ENCODE measurements at regions not wholly inside any gene's neighbourhood (a gene's known extent, or its start where the extent isn't known, plus 50 kb on each side); places are given as distances from the start of the nearest gene placed in this dataset.

DNA sequence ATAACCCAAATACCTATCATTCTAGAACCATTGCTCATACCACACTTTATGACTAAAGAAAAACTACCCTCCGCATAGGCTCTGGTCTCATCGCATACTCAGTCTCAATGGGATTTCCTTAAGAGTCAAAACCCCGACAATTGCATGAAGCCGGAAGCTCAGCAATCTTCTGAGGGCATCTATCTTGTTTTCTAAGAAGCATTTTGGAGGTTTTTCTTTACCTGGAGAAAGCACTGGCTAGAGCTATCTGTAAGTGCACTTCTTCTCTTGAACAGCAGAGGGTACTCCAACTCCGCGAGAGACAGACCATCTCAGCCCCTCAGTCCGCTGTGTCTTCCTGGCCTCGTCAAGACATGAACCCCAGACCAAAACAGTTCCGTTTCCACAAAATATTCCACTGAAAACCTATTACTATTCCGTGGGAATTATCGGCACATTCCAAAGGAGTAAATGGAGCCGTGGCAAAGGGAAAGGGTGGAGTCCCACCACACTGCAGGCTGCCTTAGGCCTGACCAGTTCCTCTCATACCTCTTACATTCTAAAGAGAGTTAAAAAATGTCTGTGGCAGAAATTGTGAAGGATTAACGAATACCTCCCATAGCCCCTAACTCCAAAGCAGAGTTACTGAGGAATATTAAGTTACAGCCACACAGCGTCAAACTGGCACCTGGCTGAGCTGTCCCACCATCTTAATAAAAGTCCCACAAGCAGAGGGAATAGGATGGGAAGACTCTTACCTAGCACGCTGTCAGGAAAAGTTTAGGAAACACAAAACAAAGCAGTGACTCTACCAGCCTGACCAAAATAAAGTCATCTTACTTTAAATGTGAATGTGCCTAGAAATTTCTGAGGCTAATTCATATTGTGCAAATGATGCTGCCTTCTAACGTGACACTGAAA, 325.6 kb upstream of the VRK2 start:
- no peak overlapping the region for H3K9ac ChIP-seq (ENCODE audit: insufficient read depth, low read depth, low read length)
- no peaks in the 10 kb centered on the region for H3K27me3 ChIP-seq (ENCODE audit: control insufficient read depth in 1 of 2, insufficient read depth in 2 of 2, low read length in 2 of 2)
- H3K79me2 ChIP-seq (ENCODE audit: insufficient read depth, low read length), result no peaks in the 10 kb centered on the region
- no TSS peak for BruUV-seq (replicated peaks)
- intact Hi-C loops (cut with micrococcal nuclease; ENCODE audit: unreplicated experiment) (loop anchor here (1.0 to 2.0 kb wide), 2 partner anchors 727 to 1462 kb away; no protein-coding TSS in a partner anchor), in situ Hi-C loops (cut with HindIII; ENCODE audit: extremely low pct_ligation_motif_present, low pct_unique_long_range_greater_than_20kb) (no loop called here)
- ChIA-PET POLR2A (no interaction called here), CTCF (ENCODE audit: low intra/inter-chr PET ratio, low total read pairs) (no interaction called here)
- H3K9me3 ChIP-seq (ENCODE audit: low read length), result no peaks in the 10 kb centered on the region
- 12% methylated on average over 16 of the region's 16 CpGs for WGBS (ENCODE audit: low lambda C conversion rate)
- peak overlapping the region; percentile 39 for H2AFZ ChIP-seq (ENCODE audit: low read length)
- FAIRE-seq (peak; percentile 89), ATAC-seq (peak; percentile 100), DNase-seq (ENCODE audit: low spot score) (peak; percentile 56)
- no peak overlapping the region for H3K27ac ChIP-seq (ENCODE audit: extremely low read length, insufficient read depth, low read length)
- H3K4me3 ChIP-seq (replicated peaks in 1 of 3; ENCODE audit: insufficient read depth in 1 of 3, low read depth in 2 of 3, low read length in 3 of 3), result peak overlapping the region in 1 of 3 experiments; percentile 19; a peak in 1 of 6 replicates
- H3K36me3 ChIP-seq (replicated peaks in 1 of 2; ENCODE audit: control insufficient read depth in 1 of 2, insufficient read depth in 2 of 2, low read length in 2 of 2), result no peaks in the 10 kb centered on the region
- no peaks in the 10 kb centered on the region for H4K20me1 ChIP-seq (ENCODE audit: insufficient read depth, low read length)
- peak overlapping the region; percentile 65 for H3K4me2 ChIP-seq (ENCODE audit: low read depth, low read length)
- no peaks in the 10 kb centered on the region for H3K4me1 ChIP-seq (ENCODE audit: insufficient read depth, low read length)
- TF ChIP-seq ZNF501 (CRISPR knock-in tag; IDR thresholded peaks at IDR 0.05) (0 out of 2 replicates have a peak, but pooled peaks have one; percentile 41), ZNF703 (CRISPR knock-in tag; IDR thresholded peaks at IDR 0.05; ENCODE audit: borderline replicate concordance) (no peak), PHF20 (CRISPR knock-in tag; IDR thresholded peaks at IDR 0.05) (no peak), ZNF607 (CRISPR knock-in tag; IDR thresholded peaks at IDR 0.05; ENCODE audit: borderline replicate concordance) (no peak), IRF2 (CRISPR knock-in tag; IDR thresholded peaks at IDR 0.05) (no peak), RAD21 (CRISPR knock-in tag; IDR thresholded peaks at IDR 0.05) (peak; percentile 53), ZNF10 (CRISPR knock-in tag; IDR thresholded peaks at IDR 0.05; ENCODE audit: borderline replicate concordance, low read depth) (no peak), ZBTB7A (CRISPR knock-in tag; IDR thresholded peaks at IDR 0.05) (no peak), CBX2 (IDR thresholded peaks at IDR 0.05; ENCODE audit: low read depth, low read length) (no peak), CBX2 (CRISPR knock-in tag; IDR thresholded peaks at IDR 0.05; ENCODE audit: low read depth) (no peak), RBFOX2 (IDR thresholded peaks at IDR 0.05; ENCODE audit: low read depth, low read length) (no peak)
- TF ChIP-seq, protein P1, sequence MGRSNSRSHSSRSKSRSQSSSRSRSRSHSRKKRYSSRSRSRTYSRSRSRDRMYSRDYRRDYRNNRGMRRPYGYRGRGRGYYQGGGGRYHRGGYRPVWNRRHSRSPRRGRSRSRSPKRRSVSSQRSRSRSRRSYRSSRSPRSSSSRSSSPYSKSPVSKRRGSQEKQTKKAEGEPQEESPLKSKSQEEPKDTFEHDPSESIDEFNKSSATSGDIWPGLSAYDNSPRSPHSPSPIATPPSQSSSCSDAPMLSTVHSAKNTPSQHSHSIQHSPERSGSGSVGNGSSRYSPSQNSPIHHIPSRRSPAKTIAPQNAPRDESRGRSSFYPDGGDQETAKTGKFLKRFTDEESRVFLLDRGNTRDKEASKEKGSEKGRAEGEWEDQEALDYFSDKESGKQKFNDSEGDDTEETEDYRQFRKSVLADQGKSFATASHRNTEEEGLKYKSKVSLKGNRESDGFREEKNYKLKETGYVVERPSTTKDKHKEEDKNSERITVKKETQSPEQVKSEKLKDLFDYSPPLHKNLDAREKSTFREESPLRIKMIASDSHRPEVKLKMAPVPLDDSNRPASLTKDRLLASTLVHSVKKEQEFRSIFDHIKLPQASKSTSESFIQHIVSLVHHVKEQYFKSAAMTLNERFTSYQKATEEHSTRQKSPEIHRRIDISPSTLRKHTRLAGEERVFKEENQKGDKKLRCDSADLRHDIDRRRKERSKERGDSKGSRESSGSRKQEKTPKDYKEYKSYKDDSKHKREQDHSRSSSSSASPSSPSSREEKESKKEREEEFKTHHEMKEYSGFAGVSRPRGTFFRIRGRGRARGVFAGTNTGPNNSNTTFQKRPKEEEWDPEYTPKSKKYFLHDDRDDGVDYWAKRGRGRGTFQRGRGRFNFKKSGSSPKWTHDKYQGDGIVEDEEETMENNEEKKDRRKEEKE (IDR thresholded peaks at IDR 0.05), result no peak
- TF ChIP-seq, protein P2, sequence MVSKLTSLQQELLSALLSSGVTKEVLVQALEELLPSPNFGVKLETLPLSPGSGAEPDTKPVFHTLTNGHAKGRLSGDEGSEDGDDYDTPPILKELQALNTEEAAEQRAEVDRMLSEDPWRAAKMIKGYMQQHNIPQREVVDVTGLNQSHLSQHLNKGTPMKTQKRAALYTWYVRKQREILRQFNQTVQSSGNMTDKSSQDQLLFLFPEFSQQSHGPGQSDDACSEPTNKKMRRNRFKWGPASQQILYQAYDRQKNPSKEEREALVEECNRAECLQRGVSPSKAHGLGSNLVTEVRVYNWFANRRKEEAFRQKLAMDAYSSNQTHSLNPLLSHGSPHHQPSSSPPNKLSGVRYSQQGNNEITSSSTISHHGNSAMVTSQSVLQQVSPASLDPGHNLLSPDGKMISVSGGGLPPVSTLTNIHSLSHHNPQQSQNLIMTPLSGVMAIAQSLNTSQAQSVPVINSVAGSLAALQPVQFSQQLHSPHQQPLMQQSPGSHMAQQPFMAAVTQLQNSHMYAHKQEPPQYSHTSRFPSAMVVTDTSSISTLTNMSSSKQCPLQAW (CRISPR knock-in tag; IDR thresholded peaks at IDR 0.05), result peak; percentile 49; the same call in 1 of the 2 replicates
- TF ChIP-seq, protein P3, sequence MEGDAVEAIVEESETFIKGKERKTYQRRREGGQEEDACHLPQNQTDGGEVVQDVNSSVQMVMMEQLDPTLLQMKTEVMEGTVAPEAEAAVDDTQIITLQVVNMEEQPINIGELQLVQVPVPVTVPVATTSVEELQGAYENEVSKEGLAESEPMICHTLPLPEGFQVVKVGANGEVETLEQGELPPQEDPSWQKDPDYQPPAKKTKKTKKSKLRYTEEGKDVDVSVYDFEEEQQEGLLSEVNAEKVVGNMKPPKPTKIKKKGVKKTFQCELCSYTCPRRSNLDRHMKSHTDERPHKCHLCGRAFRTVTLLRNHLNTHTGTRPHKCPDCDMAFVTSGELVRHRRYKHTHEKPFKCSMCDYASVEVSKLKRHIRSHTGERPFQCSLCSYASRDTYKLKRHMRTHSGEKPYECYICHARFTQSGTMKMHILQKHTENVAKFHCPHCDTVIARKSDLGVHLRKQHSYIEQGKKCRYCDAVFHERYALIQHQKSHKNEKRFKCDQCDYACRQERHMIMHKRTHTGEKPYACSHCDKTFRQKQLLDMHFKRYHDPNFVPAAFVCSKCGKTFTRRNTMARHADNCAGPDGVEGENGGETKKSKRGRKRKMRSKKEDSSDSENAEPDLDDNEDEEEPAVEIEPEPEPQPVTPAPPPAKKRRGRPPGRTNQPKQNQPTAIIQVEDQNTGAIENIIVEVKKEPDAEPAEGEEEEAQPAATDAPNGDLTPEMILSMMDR (CRISPR knock-in tag; IDR thresholded peaks at IDR 0.05), result peak; percentile 85
